ENCODE measurements at regions not wholly inside any gene's neighbourhood (a gene's known extent, or its start where the extent isn't known, plus 50 kb on each side); places are given as distances from the start of the nearest gene placed in this dataset.
A peak's percentile ranks its signal among the peaks of the same experiment; 100 is the strongest.

- no peak for DNase-seq
- H3K36me3 ChIP-seq (replicated peaks in 1 of 2; ENCODE audit: control insufficient read depth in 1 of 2, insufficient read depth in 2 of 2, low read length in 2 of 2) = no peaks in the 10 kb centered on the region
- no peak overlapping the region for H3K9ac ChIP-seq (ENCODE audit: insufficient read depth, low read length, poor library complexity, severe bottlenecking)
- H3K4me1 ChIP-seq (ENCODE audit: control insufficient read depth in 1 of 2, insufficient read depth in 2 of 2, low read length in 2 of 2) = no peaks in the 10 kb centered on the region
- H3K4me2 ChIP-seq (replicated peaks; ENCODE audit: extremely low read depth, low read length, poor library complexity, severe bottlenecking) = no peak overlapping the region
- H3K4me3 Mint-ChIP-seq = no peak overlapping the region
- H3K79me2 ChIP-seq (ENCODE audit: insufficient read depth, low read length) = no peaks in the 10 kb centered on the region
- TF ChIP-seq CTCF (IDR thresholded peaks at IDR 0.05) = no peak
- intact Hi-C loops (cut with micrococcal nuclease) = no loop called here
- H2AFZ ChIP-seq (ENCODE audit: insufficient read depth, low read depth, low read length, poor library complexity, severe bottlenecking) = no peak overlapping the region
- no peaks in the 10 kb centered on the region for H3K9me3 ChIP-seq (replicated peaks in 1 of 2; ENCODE audit: control insufficient read depth in 1 of 2, insufficient read depth in 1 of 2, low read length in 2 of 2)
- 88% methylated on average over 1 of the region's 5 CpGs for WGBS (ENCODE audit: insufficient coverage)
- H3K4me1 Mint-ChIP-seq = no peaks in the 10 kb centered on the region
- H3K9me3 Mint-ChIP-seq = no peaks in the 10 kb centered on the region
- peaks cover 6 to 9% (median 8%) of the 10 kb centered on the region in 3 donors for H3K27me3 Mint-ChIP-seq (ENCODE audit: low read depth in 3 of 3)
- H3K27me3 ChIP-seq (ENCODE audit: control insufficient read depth in 2 of 2, insufficient read depth in 2 of 2, low read length in 2 of 2) = no peaks in the 10 kb centered on the region
- no peak overlapping the region for H3K27ac ChIP-seq (ENCODE audit: low read depth in 1 of 2, low read length in 2 of 2)
- H3K27ac Mint-ChIP-seq = no peak overlapping the region
- no peak overlapping the region for H3K4me3 ChIP-seq (replicated peaks in 1 of 3; ENCODE audit: low read depth in 2 of 3, low read length in 3 of 3)
- no peaks in the 10 kb centered on the region for H3K36me3 Mint-ChIP-seq
- H4K20me1 ChIP-seq (ENCODE audit: insufficient read depth, low read length) = no peaks in the 10 kb centered on the region
These were observed 144.4 kb downstream of the CCT6B start for GRCh38 chr17:34816848-34817247.

- Histone ChIP-seq H3K9me3 (replicated peaks in 1 of 2; ENCODE audit: control insufficient read depth in 1 of 2, insufficient read depth in 1 of 2, low read length in 2 of 2) (no peaks in the 10 kb centered on the region), H3K79me2 (ENCODE audit: insufficient read depth, low read length) (no peaks in the 10 kb centered on the region), H3K4me3 (replicated peaks in 1 of 3; ENCODE audit: low read depth in 2 of 3, low read length in 3 of 3) (no peak overlapping the region), H3K36me3 (replicated peaks in 1 of 2; ENCODE audit: control insufficient read depth in 1 of 2, insufficient read depth in 2 of 2, low read length in 2 of 2) (no peaks in the 10 kb centered on the region), H4K20me1 (ENCODE audit: insufficient read depth, low read length) (no peaks in the 10 kb centered on the region), H3K4me2 (replicated peaks; ENCODE audit: extremely low read depth, low read length, poor library complexity, severe bottlenecking) (no peak overlapping the region), H2AFZ (ENCODE audit: insufficient read depth, low read depth, low read length, poor library complexity, severe bottlenecking) (no peak overlapping the region), H3K27ac (ENCODE audit: low read depth in 1 of 2, low read length in 2 of 2) (no peak overlapping the region), H3K9ac (ENCODE audit: insufficient read depth, low read length, poor library complexity, severe bottlenecking) (no peak overlapping the region), H3K27me3 (ENCODE audit: control insufficient read depth in 2 of 2, insufficient read depth in 2 of 2, low read length in 2 of 2) (no peaks in the 10 kb centered on the region), H3K4me1 (ENCODE audit: control insufficient read depth in 1 of 2, insufficient read depth in 2 of 2, low read length in 2 of 2) (no peaks in the 10 kb centered on the region)
- H3K4me1 Mint-ChIP-seq = no peaks in the 10 kb centered on the region
- DNase-seq = no peak
- H3K4me3 Mint-ChIP-seq = no peak overlapping the region
- intact Hi-C loops (cut with micrococcal nuclease) = no loop called here
- peaks cover 4 to 6% (median 4%) of the 10 kb centered on the region in 3 donors for H3K27me3 Mint-ChIP-seq (ENCODE audit: low read depth in 3 of 3)
- no peaks in the 10 kb centered on the region for H3K9me3 Mint-ChIP-seq
- H3K27ac Mint-ChIP-seq = peak overlapping the region in 1 of 7 donors; percentile 6
- WGBS (ENCODE audit: insufficient coverage) = 92% methylated on average over 1 of the region's 5 CpGs
- H3K36me3 Mint-ChIP-seq = no peaks in the 10 kb centered on the region
- no peak for TF ChIP-seq CTCF (IDR thresholded peaks at IDR 0.05)
These were observed 148.0 kb downstream of the CCT6B start for GRCh38 chr17:34813290-34813689.
